ENCODE measurements at regions not wholly inside any gene's neighbourhood (a gene's known extent, or its start where the extent isn't known, plus 50 kb on each side); places are given as distances from the start of the nearest gene placed in this dataset.

DNA sequence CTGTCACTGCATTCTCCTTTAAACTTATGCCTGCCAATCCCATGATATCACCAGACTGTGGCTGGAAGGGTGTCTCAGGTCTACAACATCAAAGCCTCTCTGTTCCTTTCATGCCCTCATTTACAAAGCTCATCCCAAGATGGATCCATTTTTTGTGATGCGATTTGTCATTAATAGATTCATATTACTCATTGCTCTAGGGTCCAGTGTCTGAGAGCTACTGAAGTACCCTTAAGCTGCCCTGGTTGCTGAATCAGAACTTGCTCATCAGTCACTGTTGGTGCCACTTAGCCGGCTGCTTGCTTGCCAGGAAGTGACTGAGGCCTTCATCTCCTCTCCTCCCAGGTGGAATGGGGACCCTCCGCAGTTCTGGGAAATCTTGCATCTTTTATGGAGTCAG is 395.5 kb upstream of the BOD1L1 start:
- DNase-seq, result no peak
- Histone ChIP-seq H3K27ac (no peak overlapping the region), H3K36me3 (replicated peaks in 1 of 2) (no peaks in the 10 kb centered on the region), H3K4me1 (replicated peaks in 1 of 2) (peaks cover 8 to 28% of the 10 kb centered on the region in 2 donors), H3K4me3 (no peak overlapping the region), H3K9me3 (replicated peaks in 1 of 3) (no peaks in the 10 kb centered on the region), H3K27me3 (no peaks in the 10 kb centered on the region)
- intact Hi-C loops (cut with DNase I), result no loop called here
- WGBS, 4 donors, result 72 to 87% (median 84%) methylated on average over 3 of the region's 3 CpGs
- no peak for TF ChIP-seq POLR2A (IDR thresholded peaks at IDR 0.05)
- TF ChIP-seq, protein P1, sequence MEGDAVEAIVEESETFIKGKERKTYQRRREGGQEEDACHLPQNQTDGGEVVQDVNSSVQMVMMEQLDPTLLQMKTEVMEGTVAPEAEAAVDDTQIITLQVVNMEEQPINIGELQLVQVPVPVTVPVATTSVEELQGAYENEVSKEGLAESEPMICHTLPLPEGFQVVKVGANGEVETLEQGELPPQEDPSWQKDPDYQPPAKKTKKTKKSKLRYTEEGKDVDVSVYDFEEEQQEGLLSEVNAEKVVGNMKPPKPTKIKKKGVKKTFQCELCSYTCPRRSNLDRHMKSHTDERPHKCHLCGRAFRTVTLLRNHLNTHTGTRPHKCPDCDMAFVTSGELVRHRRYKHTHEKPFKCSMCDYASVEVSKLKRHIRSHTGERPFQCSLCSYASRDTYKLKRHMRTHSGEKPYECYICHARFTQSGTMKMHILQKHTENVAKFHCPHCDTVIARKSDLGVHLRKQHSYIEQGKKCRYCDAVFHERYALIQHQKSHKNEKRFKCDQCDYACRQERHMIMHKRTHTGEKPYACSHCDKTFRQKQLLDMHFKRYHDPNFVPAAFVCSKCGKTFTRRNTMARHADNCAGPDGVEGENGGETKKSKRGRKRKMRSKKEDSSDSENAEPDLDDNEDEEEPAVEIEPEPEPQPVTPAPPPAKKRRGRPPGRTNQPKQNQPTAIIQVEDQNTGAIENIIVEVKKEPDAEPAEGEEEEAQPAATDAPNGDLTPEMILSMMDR (IDR thresholded peaks at IDR 0.05), result no peak

DNA sequence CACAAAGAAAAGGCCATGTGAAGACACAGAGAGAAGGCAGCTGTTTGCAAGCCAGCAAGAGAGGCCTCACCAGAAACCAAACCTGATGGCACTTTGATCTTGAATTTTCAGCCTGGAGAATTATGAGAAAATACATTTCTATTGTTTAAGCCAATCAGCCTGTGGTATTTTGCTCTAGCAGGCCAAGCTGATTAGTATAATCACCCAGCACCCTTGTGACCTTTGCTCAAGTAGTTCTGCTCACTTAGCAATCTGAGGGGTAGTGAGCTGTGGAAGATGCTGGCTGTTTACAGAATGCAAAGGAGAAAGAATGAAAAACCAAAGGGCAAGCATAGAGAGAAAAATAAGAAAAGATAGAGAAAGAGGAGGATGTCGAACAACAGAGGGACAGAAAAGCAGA is 396.4 kb upstream of the BOD1L1 start:
- TF ChIP-seq POLR2A (IDR thresholded peaks at IDR 0.05), result no peak
- TF ChIP-seq, protein P1 (IDR thresholded peaks at IDR 0.05), result no peak
- intact Hi-C loops (cut with DNase I), result no loop called here
- H3K27me3 ChIP-seq, result no peaks in the 10 kb centered on the region
- no peak for DNase-seq
- H3K27ac ChIP-seq, result no peak overlapping the region
- 92 to 100% (median 94%) methylated on average over 1 of the region's 1 CpG for WGBS, 4 donors
- H3K9me3 ChIP-seq (replicated peaks in 1 of 3), result no peaks in the 10 kb centered on the region
- no peaks in the 10 kb centered on the region for H3K36me3 ChIP-seq (replicated peaks in 1 of 2)
- no peak overlapping the region for H3K4me3 ChIP-seq
- H3K4me1 ChIP-seq (replicated peaks in 1 of 2), result peaks cover 8 to 28% of the 10 kb centered on the region in 2 donors

- intact Hi-C loops (cut with DNase I), result no loop called here
- H3K4me3 ChIP-seq, result no peak overlapping the region
- H3K27ac ChIP-seq, result no peak overlapping the region
- 56 to 69% (median 66%) methylated on average over 5 of the region's 5 CpGs for WGBS, 4 donors
- TF ChIP-seq, protein P1 (IDR thresholded peaks at IDR 0.05), result no peak
- no peak for TF ChIP-seq POLR2A (IDR thresholded peaks at IDR 0.05)
- no peaks in the 10 kb centered on the region for H3K36me3 ChIP-seq (replicated peaks in 1 of 2)
- H3K9me3 ChIP-seq (replicated peaks in 1 of 3), result no peaks in the 10 kb centered on the region
- H3K4me1 ChIP-seq (replicated peaks in 1 of 2), result peaks cover 8 to 24% of the 10 kb centered on the region in 2 donors
- no peaks in the 10 kb centered on the region for H3K27me3 ChIP-seq
- DNase-seq, result no peak
These were observed 397.6 kb upstream of the BOD1L1 start for GRCh38 chr4:14025111-14025510.

DNA sequence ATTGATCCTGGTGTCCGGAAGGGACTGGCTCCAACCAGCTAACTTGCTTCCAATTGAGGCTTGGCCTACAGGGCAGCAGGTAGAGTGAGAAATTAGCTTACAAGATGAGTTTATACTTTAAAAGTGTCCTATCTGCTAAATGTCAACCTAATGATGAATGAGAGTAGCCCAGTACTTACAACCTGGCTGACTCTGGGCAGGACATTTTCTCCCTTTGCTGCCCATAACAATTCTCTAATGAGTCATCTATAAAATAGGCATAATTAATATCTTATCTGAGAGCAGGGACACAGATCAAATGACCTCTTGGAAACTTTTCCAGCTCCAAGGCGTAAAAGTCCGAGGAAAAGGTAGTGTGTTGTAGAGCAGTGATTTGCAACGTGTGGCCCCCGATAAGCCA is 398.4 kb upstream of the BOD1L1 start:
- 61 to 69% (median 62%) methylated on average over 5 of the region's 5 CpGs for WGBS, 4 donors
- no peak for TF ChIP-seq POLR2A (IDR thresholded peaks at IDR 0.05)
- TF ChIP-seq, protein P1 (IDR thresholded peaks at IDR 0.05), result no peak
- intact Hi-C loops (cut with DNase I), result no loop called here

More for the DNA sequence above, 398.4 kb upstream of the BOD1L1 start:
- Histone ChIP-seq H3K36me3 (replicated peaks in 1 of 2) (no peaks in the 10 kb centered on the region), H3K27ac (no peak overlapping the region), H3K27me3 (no peaks in the 10 kb centered on the region), H3K9me3 (replicated peaks in 1 of 3) (no peaks in the 10 kb centered on the region), H3K4me1 (replicated peaks in 1 of 2) (peaks cover 8 to 18% of the 10 kb centered on the region in 2 donors), H3K4me3 (no peak overlapping the region)
- peak in 4 of 7 donors; percentile 17 to 57 (median 28) for DNase-seq

All from adrenal gland (tissue), 9 donors.